ENCODE measurements at regions not wholly inside any gene's neighbourhood (a gene's known extent, or its start where the extent isn't known, plus 50 kb on each side); places are given as distances from the start of the nearest gene placed in this dataset.

GRCh38 chr9:107810461-107810961 is 320.9 kb upstream of the KLF4 start (continued):
- TF ChIP-seq ZBTB33 (IDR thresholded peaks at IDR 0.05; ENCODE audit: extremely low read depth, insufficient replicate concordance, low read length), result no peak
- no peak for TF ChIP-seq EZH2phosphoT487 (IDR thresholded peaks at IDR 0.05; ENCODE audit: borderline replicate concordance)
- TF ChIP-seq MAX (IDR thresholded peaks at IDR 0.05), result no peak
- TF ChIP-seq TCF7L2 (IDR thresholded peaks at IDR 0.05; ENCODE audit: borderline replicate concordance, extremely low read depth, insufficient read depth, insufficient read length), result no peak
- no peak for TF ChIP-seq ELF1 (IDR thresholded peaks at IDR 0.05; ENCODE audit: borderline replicate concordance, low read depth)

- DNase-seq (ENCODE audit: low read depth, low spot score) (no peak), ATAC-seq (no peak)
- H3K4me3 ChIP-seq (replicated peaks in 1 of 2; ENCODE audit: low read depth in 1 of 2, low read length in 2 of 2), result no peak overlapping the region
- no peaks in the 10 kb centered on the region for H3K27me3 ChIP-seq (ENCODE audit: insufficient read depth, low read length)
- no TSS peak for BruUV-seq (replicated peaks)
- intact Hi-C loops (cut with micrococcal nuclease), result loop anchor here (10.0 kb wide), 1 partner anchor 65 kb away; no protein-coding TSS in a partner anchor
- ChIA-PET POLR2A (no interaction called here), RAD21 (ENCODE audit: low non-redundant PET in 1 of 2, low total read pairs in 2 of 2, uncharacterized antibody in 2 of 2, unreplicated experiment in 2 of 2) (no interaction called here), CTCF (no interaction called here)
- no peak overlapping the region for H3K9ac ChIP-seq (ENCODE audit: low read length)
- no peaks in the 10 kb centered on the region for H4K20me1 ChIP-seq (ENCODE audit: insufficient read depth)
- no peak for TF ChIP-seq ELF1 (IDR thresholded peaks at IDR 0.05; ENCODE audit: borderline replicate concordance, low read depth)
- TF ChIP-seq JUND (IDR thresholded peaks at IDR 0.05), result no peak
- TF ChIP-seq POLR2A (IDR thresholded peaks at IDR 0.05; ENCODE audit: borderline replicate concordance, extremely low read depth, insufficient read depth, insufficient read length), result no peak
- TF ChIP-seq MAX (IDR thresholded peaks at IDR 0.05), result no peak
- no peak for TF ChIP-seq EGR1 (IDR thresholded peaks at IDR 0.05; ENCODE audit: low read depth)
- no peak for TF ChIP-seq FOSL1 (IDR thresholded peaks at IDR 0.05; ENCODE audit: low read depth)
- TF ChIP-seq CBX3 (IDR thresholded peaks at IDR 0.05; ENCODE audit: low read depth), result no peak
- TF ChIP-seq ZBTB33 (IDR thresholded peaks at IDR 0.05; ENCODE audit: extremely low read depth, insufficient replicate concordance, low read length), result no peak
- no peak for TF ChIP-seq EZH2 (IDR thresholded peaks at IDR 0.05)
- TF ChIP-seq SIN3A (IDR thresholded peaks at IDR 0.05; ENCODE audit: low read depth), result no peak
- TF ChIP-seq YY1 (IDR thresholded peaks at IDR 0.05; ENCODE audit: extremely low read depth, insufficient replicate concordance, low read depth, low read length), result no peak
- no peak for TF ChIP-seq POLR2AphosphoS5 (IDR thresholded peaks at IDR 0.05; ENCODE audit: low read depth, low read length)
- no peaks in the 10 kb centered on the region for H3K9me2 ChIP-seq (ENCODE audit: insufficient read depth)
- no peak overlapping the region for H3K4me2 ChIP-seq (ENCODE audit: low read length)
- no peak overlapping the region for H3K27ac ChIP-seq (ENCODE audit: low read depth, low read length)
- H3K4me1 ChIP-seq (ENCODE audit: control insufficient read depth in 1 of 2, insufficient read depth in 2 of 2, low read length in 2 of 2), result peaks cover 0 to 10% of the 10 kb centered on the region in 2 experiments; a peak in 1 of 4 replicates
- no peaks in the 10 kb centered on the region for H3K36me3 ChIP-seq (ENCODE audit: control insufficient read depth in 1 of 2, insufficient read depth in 2 of 2, low read length in 2 of 2)
- H3K9me3 ChIP-seq (ENCODE audit: control insufficient read depth in 1 of 2, insufficient read depth in 1 of 2, low read depth in 1 of 2, low read length in 2 of 2), result no peaks in the 10 kb centered on the region
- H3K79me2 ChIP-seq (ENCODE audit: insufficient read depth, low read length), result no peaks in the 10 kb centered on the region
- H2AFZ ChIP-seq (ENCODE audit: low read depth, low read length, poor library complexity, severe bottlenecking), result no peak overlapping the region
Observed at GRCh38 chr9:107809871-107810460, 320.4 kb upstream of the KLF4 start.

Measured in HCT116 (cell line).